GM18909 (cell line): ENCODE measurements at regions not wholly inside any gene's neighbourhood (a gene's known extent, or its start where the extent isn't known, plus 50 kb on each side); places are given as distances from the start of the nearest gene placed in this dataset.
"Not testable (repeated sequence)": the region's sequence is repeated elsewhere in the genome, so short reads cannot be mapped to it uniquely, and the experiment has no call there.

ENCODE experiments used
- ATAC-seq: cut with Tn5 transposase; IDR thresholded peaks from one replicate; pipeline ENCODE4 v1.9.1; 2021; ENCODE audit warnings: mild to moderate bottlenecking; ENCODE audit not compliant: unreplicated experiment, poor library complexity

DNA sequence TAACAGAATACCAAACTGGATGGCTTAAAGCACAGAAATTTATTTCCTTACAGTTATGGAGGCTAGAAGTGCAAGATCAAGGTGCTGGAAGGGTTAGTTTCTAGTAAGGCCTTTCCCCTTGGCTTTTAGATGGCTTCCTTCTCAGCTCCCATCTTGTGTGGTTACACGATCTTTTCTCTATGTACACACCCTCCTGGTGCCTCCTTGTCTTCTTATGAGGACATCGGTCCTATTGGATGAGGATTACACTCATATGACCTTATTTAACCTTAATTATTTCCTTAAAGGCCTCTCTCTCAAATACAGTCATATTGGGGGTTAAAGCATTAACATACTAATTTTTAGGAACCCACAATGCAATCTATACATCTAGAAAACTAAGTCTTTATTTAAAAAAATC, 787.9 kb upstream of the GALNTL6 start:
- ATAC-seq, result no peak

- no peak for ATAC-seq
These were observed 788.4 kb upstream of the GALNTL6 start for GRCh38 chr4:171024720-171025303.

GRCh38 chr4:171022824-171023230, 790.4 kb upstream of the GALNTL6 start:
- ATAC-seq, result no peak

DNA sequence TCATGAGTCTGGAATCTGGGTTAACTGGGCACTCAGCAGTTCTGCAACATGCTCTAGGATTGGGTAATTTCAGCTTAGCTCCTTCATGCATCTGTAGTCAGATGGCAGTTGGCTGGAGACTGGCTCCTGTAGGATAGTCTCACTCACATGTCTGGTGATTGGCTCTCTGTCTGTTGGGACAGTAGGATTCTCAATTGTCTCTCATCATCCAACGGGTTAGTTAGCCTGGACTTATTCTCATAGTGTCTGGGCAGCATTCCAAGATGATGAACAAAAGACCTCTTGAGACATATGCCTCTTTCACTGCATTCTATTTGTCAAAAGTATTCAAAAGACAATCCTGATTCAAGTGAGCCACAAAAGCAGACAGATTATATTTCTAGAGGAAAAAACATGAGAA, 795.6 kb upstream of the GALNTL6 start:
- no peak for ATAC-seq

GRCh38 chr4:171016145-171016544, 797.1 kb upstream of the GALNTL6 start:
- no peak for ATAC-seq

GRCh38 chr4:171015441-171015840, 797.8 kb upstream of the GALNTL6 start:
- ATAC-seq, result no peak

- no peak for ATAC-seq
These were observed 805.4 kb upstream of the GALNTL6 start for GRCh38 chr4:171007618-171008390.

DNA sequence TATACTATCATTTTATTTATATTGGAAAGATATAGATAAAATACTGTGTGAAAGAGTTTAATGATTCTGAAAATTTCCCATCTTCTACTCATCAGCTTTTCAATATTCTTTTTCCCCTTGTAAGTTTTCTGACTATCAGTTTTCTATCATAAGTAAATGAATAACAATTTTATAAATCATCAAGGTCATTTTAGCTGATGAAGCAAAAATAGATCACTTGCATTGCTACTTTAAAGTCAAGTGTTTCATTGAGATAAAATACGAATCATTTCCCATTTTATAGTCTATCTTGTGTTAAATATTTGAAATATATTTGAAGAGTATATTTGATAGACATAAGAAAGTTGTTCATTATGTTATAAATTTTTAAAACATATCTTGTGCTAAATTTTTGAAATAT, 811.0 kb upstream of the GALNTL6 start:
- no peak for ATAC-seq

DNA sequence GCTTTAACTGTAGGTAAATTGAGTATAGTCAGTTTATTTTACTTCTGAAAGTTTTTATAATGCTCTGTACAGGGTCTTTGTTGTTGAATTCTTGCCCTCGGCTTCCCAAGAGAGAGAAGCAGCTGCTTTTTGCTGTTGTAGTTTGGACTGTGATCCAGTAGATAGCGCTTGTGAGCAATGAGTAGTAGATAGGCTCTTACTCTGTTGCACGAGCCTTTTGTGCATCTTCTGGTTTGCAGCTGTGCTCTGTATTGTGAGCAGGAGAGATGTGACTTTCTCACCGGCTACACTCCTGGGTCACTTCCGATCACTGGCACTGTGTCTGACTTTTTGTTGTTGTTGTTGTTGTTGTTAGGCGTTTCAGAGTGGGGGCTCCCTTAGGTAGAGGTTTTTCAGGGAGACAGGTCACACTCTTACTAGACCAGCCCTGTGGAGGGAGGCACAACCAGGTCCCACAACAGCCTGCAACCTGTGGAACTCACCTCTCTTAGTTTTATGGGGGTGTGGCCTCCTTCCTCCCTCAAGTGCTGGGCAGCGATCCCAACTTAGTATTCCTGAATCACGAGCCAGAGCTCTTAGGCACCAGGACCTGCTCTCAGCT, 822.1 kb upstream of the GALNTL6 start:
- ATAC-seq, result peak; percentile 93

DNA sequence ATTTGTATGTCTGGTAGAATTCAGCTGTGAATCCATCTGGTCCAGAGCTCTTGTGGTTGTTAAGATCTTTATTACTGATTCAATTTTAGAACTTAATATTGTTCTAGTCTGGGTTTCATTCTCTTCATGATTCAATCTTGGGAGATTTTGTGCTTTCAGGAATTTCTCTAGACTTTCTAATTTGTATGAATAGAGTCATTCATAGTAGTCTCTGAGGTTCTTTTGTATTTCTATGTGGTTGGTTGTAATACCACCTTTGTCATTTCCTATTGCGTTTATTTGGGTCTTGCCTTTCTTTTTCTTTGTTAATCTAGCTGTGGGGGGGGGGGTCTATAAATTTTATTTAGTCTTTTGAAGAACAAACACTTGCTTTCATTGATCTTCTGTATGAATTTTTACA, 824.8 kb upstream of the GALNTL6 start:
- ATAC-seq, result no peak

DNA sequence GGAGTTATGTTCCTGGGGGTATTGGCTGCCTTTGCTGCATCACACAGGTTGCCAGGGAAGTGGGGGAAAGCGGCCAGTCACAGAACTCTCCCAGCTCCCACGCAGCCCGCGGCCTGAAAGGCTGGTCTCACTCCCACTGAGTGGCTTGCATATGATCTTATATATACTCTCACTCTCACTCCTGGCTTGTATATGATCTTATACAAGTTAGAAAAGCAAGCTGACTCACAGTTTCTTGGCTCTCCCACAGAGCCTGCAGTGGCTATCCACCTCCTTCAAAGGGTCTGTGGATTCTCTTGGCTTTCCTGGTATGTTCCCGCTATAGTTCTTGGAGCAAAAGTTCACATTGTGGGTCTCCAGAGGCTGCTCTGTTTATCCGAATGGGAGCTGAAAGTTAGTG, 833.5 kb upstream of the GALNTL6 start:
- no peak for ATAC-seq

DNA sequence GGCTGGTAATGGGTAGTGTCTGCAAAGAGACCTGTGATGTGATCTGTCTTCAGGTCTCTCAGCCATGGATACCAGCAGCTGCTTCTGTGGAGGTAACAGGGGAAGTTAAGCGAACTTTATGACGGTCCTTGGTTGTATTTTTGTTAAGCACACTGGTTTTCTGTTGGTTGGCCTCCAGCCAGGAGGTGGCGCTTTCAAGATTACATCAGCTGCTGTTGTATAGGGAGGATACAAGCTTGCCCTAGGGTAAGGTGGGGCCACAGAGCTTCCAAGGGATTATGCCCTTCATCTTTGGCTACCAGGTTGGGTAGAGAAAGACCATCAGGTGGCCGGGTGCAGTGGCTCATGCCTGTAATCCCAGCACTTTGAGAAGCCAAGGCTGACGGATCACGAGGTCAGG, 834.2 kb upstream of the GALNTL6 start:
- ATAC-seq, result no peak

DNA sequence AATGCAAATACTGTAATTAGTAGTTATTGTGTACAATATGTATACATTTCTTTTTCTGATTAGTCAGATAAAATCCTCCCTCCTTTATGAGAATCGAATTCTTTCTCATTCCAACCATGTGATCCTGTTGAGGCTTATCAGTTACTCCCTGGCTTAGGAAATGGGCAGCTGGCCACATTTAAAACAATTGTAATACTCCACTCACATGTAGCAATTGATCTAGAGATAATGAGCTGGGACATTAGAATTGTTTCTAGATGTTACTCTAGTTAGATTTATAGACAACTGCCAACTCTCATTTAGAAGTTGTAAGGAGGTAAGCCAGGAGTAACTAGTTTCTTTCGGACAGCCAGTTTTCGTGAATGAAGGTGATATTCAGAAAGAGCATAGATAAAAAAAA, 859.3 kb upstream of the AADAT start:
- ATAC-seq, result no peak

- ATAC-seq, result no peak
These were observed 850.4 kb upstream of the AADAT start for GRCh38 chr4:170940043-170940724.

DNA sequence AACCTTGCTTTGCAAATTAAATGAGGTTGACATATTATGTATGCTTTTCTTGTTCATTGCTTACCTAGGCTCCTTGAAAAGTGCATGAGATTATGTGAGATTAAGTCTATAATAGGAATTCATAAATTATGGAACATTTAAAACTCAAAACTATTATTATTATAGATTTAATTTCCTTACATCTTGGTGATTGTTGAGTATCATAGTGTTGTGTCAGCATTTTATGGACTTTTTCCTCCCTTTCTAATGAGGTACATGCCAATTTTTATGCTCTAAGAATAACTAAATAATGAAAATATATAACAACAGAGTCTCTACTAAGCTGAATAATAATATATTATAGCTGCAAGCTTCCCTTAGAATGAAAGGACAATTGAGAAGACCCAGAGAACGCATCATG, 848.8 kb upstream of the AADAT start:
- no peak for ATAC-seq

- ATAC-seq, result no peak
These were observed 841.6 kb upstream of the AADAT start for GRCh38 chr4:170931321-170931720.

DNA sequence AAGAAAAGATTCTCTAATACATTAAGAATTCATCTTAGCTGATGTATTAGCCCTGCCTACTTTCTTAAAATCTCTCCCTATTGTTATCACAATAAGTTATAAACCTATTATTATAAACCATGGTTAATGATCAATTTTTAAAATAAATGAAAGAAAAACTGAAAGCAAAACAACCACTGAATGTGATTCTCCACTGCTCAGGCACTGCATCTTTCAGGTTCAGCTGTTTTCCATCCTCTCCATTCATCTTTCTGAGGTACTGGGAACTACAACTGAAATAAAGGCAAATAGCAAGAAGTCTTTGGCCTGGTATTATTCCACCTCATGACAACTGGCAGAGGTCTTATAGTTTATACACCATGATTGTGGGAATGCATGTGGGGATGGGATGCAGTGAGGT, 798.9 kb upstream of the AADAT start:
- ATAC-seq, result no peak

- no peak for ATAC-seq
These were observed 797.6 kb upstream of the AADAT start for GRCh38 chr4:170887396-170887795.

DNA sequence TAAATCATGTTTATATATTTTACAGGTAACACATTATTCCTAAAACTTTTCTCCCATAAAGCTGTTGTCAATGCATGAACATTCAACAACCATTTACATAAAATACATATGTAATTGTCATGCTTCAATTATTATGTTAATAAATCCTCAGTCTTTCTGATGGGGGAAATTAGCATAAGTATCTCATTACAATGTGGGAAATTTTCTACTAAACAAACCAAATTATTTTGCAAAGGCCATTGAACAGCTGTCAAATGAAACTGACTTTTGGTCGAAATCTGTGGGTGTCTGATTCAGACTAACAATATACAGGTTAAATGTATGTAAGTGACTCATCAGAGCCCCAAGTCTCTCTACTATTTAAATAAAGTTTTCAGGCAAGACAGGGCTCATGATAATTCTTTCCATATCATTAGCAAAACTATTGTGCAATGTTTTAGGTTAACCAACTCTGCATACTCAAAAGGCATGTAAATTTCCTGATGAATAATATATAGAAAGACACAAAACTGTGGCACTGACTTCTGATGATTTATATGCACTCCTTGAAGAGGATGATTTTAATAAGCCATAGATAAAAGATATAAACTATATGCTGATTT, 795.3 kb upstream of the AADAT start:
- ATAC-seq, result no peak

- not testable (repeated sequence) for ATAC-seq
These were observed 791.9 kb upstream of the AADAT start for GRCh38 chr4:170881646-170882045.

GRCh38 chr4:170875868-170876267, 786.1 kb upstream of the AADAT start:
- ATAC-seq, result no peak
